ENCODE measurements at regions not wholly inside any gene's neighbourhood (a gene's known extent, or its start where the extent isn't known, plus 50 kb on each side); places are given as distances from the start of the nearest gene placed in this dataset.
"Not testable (repeated sequence)": the region's sequence is repeated elsewhere in the genome, so short reads cannot be mapped to it uniquely, and the experiment has no call there.

- H3K4me3 ChIP-seq (ENCODE audit: low read depth, low read length): no peak overlapping the region
- no peak for TF ChIP-seq CTCF (IDR thresholded peaks at IDR 0.05; ENCODE audit: insufficient read depth, low read length)
Observed at GRCh38 chr13:60265566-60265965, 101.8 kb upstream of the DIAPH3 start.

GRCh38 chr13:60267498-60268202, 103.9 kb upstream of the DIAPH3 start:
- TF ChIP-seq CTCF (IDR thresholded peaks at IDR 0.05; ENCODE audit: insufficient read depth, low read length): no peak
- peak overlapping the region; percentile 59 for H3K4me3 ChIP-seq (ENCODE audit: low read depth, low read length)
- DNase-seq (ENCODE audit: low read depth): no peak

More at GRCh38 chr13:60265566-60265965, 101.8 kb upstream of the DIAPH3 start:
- no peak for DNase-seq (ENCODE audit: low read depth)

- no peak for TF ChIP-seq CTCF (IDR thresholded peaks at IDR 0.05; ENCODE audit: insufficient read depth, low read length)
- peak overlapping the region; percentile 59 for H3K4me3 ChIP-seq (ENCODE audit: low read depth, low read length)
- DNase-seq (ENCODE audit: low read depth): no peak
Observed at GRCh38 chr13:60268203-60268555, 104.5 kb upstream of the DIAPH3 start.

GRCh38 chr13:60273971-60274527, 110.3 kb upstream of the DIAPH3 start:
- TF ChIP-seq CTCF (IDR thresholded peaks at IDR 0.05; ENCODE audit: insufficient read depth, low read length): no peak
- DNase-seq (ENCODE audit: low read depth): no peak
- no peak overlapping the region for H3K4me3 ChIP-seq (ENCODE audit: low read depth, low read length)

- no peak for DNase-seq (ENCODE audit: low read depth)
- TF ChIP-seq CTCF (IDR thresholded peaks at IDR 0.05; ENCODE audit: insufficient read depth, low read length): no peak
- no peak overlapping the region for H3K4me3 ChIP-seq (ENCODE audit: low read depth, low read length)
Observed at GRCh38 chr13:60274655-60275054, 110.9 kb upstream of the DIAPH3 start.

GRCh38 chr13:60275208-60275607, 111.5 kb upstream of the DIAPH3 start:
- DNase-seq (ENCODE audit: low read depth): no peak
- TF ChIP-seq CTCF (IDR thresholded peaks at IDR 0.05; ENCODE audit: insufficient read depth, low read length): no peak
- no peak overlapping the region for H3K4me3 ChIP-seq (ENCODE audit: low read depth, low read length)

GRCh38 chr13:60280524-60280923, 116.5 kb upstream of the TDRD3 start:
- not testable (repeated sequence) for DNase-seq (ENCODE audit: low read depth); H3K4me3 ChIP-seq (ENCODE audit: low read depth, low read length)

Data from fibroblast of the aortic adventitia (primary cell).